ENCODE measurements at regions not wholly inside any gene's neighbourhood (a gene's known extent, or its start where the extent isn't known, plus 50 kb on each side); places are given as distances from the start of the nearest gene placed in this dataset.

DNA sequence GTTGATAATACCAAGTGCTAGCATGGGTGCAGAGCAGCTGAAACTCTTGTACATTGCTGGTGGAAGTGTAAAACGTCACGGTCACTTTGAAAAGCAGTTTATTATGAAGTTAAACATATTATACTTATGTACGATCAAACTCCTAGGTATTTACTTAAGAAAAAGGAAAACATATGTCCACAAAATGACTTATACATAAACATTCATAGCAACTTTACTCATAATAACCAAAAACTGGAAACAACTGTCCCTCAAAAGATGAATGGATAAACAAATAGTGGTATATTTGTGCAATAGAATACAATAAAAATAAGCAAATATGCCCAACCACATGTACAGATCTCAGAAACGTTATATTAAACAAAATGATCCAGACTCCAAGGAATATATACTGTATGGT is 92.3 kb upstream of the TRIO start:
- no peak for TF ChIP-seq EZH2 (IDR thresholded peaks at IDR 0.05; ENCODE audit: low read depth, unreplicated experiment)
- TF ChIP-seq, protein P1, sequence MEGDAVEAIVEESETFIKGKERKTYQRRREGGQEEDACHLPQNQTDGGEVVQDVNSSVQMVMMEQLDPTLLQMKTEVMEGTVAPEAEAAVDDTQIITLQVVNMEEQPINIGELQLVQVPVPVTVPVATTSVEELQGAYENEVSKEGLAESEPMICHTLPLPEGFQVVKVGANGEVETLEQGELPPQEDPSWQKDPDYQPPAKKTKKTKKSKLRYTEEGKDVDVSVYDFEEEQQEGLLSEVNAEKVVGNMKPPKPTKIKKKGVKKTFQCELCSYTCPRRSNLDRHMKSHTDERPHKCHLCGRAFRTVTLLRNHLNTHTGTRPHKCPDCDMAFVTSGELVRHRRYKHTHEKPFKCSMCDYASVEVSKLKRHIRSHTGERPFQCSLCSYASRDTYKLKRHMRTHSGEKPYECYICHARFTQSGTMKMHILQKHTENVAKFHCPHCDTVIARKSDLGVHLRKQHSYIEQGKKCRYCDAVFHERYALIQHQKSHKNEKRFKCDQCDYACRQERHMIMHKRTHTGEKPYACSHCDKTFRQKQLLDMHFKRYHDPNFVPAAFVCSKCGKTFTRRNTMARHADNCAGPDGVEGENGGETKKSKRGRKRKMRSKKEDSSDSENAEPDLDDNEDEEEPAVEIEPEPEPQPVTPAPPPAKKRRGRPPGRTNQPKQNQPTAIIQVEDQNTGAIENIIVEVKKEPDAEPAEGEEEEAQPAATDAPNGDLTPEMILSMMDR (conservative IDR thresholded peaks at IDR 0.05; ENCODE audit: low read depth in 2 of 2), result no peak
- no peak for TF ChIP-seq POLR2AphosphoS5 (IDR thresholded peaks at IDR 0.05; ENCODE audit: low read depth)
- TF ChIP-seq EZH2phosphoT487 (IDR thresholded peaks at IDR 0.05; ENCODE audit: unreplicated experiment), result no peak
- TF ChIP-seq, protein P2, sequence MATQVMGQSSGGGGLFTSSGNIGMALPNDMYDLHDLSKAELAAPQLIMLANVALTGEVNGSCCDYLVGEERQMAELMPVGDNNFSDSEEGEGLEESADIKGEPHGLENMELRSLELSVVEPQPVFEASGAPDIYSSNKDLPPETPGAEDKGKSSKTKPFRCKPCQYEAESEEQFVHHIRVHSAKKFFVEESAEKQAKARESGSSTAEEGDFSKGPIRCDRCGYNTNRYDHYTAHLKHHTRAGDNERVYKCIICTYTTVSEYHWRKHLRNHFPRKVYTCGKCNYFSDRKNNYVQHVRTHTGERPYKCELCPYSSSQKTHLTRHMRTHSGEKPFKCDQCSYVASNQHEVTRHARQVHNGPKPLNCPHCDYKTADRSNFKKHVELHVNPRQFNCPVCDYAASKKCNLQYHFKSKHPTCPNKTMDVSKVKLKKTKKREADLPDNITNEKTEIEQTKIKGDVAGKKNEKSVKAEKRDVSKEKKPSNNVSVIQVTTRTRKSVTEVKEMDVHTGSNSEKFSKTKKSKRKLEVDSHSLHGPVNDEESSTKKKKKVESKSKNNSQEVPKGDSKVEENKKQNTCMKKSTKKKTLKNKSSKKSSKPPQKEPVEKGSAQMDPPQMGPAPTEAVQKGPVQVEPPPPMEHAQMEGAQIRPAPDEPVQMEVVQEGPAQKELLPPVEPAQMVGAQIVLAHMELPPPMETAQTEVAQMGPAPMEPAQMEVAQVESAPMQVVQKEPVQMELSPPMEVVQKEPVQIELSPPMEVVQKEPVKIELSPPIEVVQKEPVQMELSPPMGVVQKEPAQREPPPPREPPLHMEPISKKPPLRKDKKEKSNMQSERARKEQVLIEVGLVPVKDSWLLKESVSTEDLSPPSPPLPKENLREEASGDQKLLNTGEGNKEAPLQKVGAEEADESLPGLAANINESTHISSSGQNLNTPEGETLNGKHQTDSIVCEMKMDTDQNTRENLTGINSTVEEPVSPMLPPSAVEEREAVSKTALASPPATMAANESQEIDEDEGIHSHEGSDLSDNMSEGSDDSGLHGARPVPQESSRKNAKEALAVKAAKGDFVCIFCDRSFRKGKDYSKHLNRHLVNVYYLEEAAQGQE (IDR thresholded peaks at IDR 0.05; ENCODE audit: unreplicated experiment), result no peak
- no peak for TF ChIP-seq CREB1 (CRISPR knock-in tag; IDR thresholded peaks at IDR 0.05; ENCODE audit: low read depth)
- no peak for TF ChIP-seq JUNB (IDR thresholded peaks at IDR 0.05; ENCODE audit: unreplicated experiment)
- TF ChIP-seq, protein P3, sequence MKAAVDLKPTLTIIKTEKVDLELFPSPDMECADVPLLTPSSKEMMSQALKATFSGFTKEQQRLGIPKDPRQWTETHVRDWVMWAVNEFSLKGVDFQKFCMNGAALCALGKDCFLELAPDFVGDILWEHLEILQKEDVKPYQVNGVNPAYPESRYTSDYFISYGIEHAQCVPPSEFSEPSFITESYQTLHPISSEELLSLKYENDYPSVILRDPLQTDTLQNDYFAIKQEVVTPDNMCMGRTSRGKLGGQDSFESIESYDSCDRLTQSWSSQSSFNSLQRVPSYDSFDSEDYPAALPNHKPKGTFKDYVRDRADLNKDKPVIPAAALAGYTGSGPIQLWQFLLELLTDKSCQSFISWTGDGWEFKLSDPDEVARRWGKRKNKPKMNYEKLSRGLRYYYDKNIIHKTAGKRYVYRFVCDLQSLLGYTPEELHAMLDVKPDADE (IDR thresholded peaks at IDR 0.05), result no peak
- no peak for TF ChIP-seq ZNF114 (CRISPR knock-in tag; IDR thresholded peaks at IDR 0.05)
- TF ChIP-seq ZNF331 (CRISPR knock-in tag; IDR thresholded peaks at IDR 0.05; ENCODE audit: low read depth), result no peak
- no peak for TF ChIP-seq ZNF462 (CRISPR knock-in tag; IDR thresholded peaks at IDR 0.05)
